Common myeloid progenitor, CD34-positive (primary cell): ENCODE measurements at regions not wholly inside any gene's neighbourhood (a gene's known extent, or its start where the extent isn't known, plus 50 kb on each side); places are given as distances from the start of the nearest gene placed in this dataset.
"Not testable (repeated sequence)": the region's sequence is repeated elsewhere in the genome, so short reads cannot be mapped to it uniquely, and the experiment has no call there.

Experiments
- CTCF ChIA-PET: fragments of 350-600 bp; sonication (Branson Sonifier 250); formaldehyde crosslinking; loops from one replicate; lab custom pipeline; 2021; ENCODE audit warnings: antibody characterized with exemption; lab: Charles Lee
- POLR2A ChIA-PET: fragments of 350-600 bp; sonication (Branson Sonifier 250); formaldehyde crosslinking; loops from one replicate; lab custom pipeline; 2021; ENCODE audit warnings: antibody characterized with exemption; lab: Charles Lee
- DNase-seq, 3 donors: peaks; one replicate each; pipeline versions ENCODE4 v3.0.0 to v3.0.0-alpha.2; 2013
- H3K27ac ChIP-seq, 2 experiments: 1 replicate in 1 of 2; 2 replicates in 1 of 2; pipeline ENCODE4 v1.7.0; 2013; ENCODE audit warnings: inconsistent platforms in 2 of 2, low read length in 2 of 2, mild to moderate bottlenecking in 2 of 2, low read depth in 1 of 2, moderate library complexity in 1 of 2; ENCODE audit not compliant: severe bottlenecking in 2 of 2, insufficient read depth in 1 of 2, poor library complexity in 1 of 2
- H3K27me3 ChIP-seq, 5 experiments: replicated peaks in 2 of 5; 1 replicate in 3 of 5; 2 replicates in 2 of 5; pipeline versions ENCODE4 v1.6.1 to v1.7.0; 2013; ENCODE audit warnings: low read length in 4 of 5, mild to moderate bottlenecking in 2 of 5, moderate library complexity in 2 of 5, inconsistent platforms in 1 of 5; ENCODE audit not compliant: insufficient read depth in 5 of 5, control insufficient read depth in 4 of 5
- H3K36me3 ChIP-seq, 4 experiments: 1 replicate in 2 of 4; 2 replicates in 2 of 4; pipeline versions ENCODE4 v1.6.1 to v1.7.0; 2013; ENCODE audit warnings: low read length in 3 of 4, control low read depth in 1 of 4, mild to moderate bottlenecking in 1 of 4; ENCODE audit not compliant: control insufficient read depth in 4 of 4, insufficient read depth in 4 of 4
- H3K4me1 ChIP-seq, 4 experiments: 1 replicate in 3 of 4; 2 replicates in 1 of 4; pipeline versions ENCODE4 v1.6.1 to v1.7.1; 2013; ENCODE audit warnings: low read length in 3 of 4, mild to moderate bottlenecking in 3 of 4, control low read depth in 1 of 4, inconsistent platforms in 1 of 4, moderate library complexity in 1 of 4; ENCODE audit not compliant: control insufficient read depth in 4 of 4, insufficient read depth in 4 of 4; ENCODE audit errors: control extremely low read depth in 1 of 4
- H3K4me3 ChIP-seq, 7 experiments: 1 replicate in 4 of 7; 2 replicates in 3 of 7; pipeline versions ENCODE4 v1.5.1 to v1.7.0; 2013; ENCODE audit warnings: mild to moderate bottlenecking in 7 of 7, low read length in 6 of 7, moderate library complexity in 6 of 7, inconsistent platforms in 2 of 7, low read depth in 2 of 7, control low read depth in 1 of 7; ENCODE audit not compliant: insufficient read depth in 4 of 7, control insufficient read depth in 1 of 7; ENCODE audit errors: extremely low read depth in 1 of 7
- H3K9me3 ChIP-seq, 5 experiments: 1 replicate in 4 of 5; 2 replicates in 1 of 5; pipeline versions ENCODE4 v1.6.1 to v1.7.1; 2013; ENCODE audit warnings: low read length in 4 of 5, mild to moderate bottlenecking in 2 of 5, inconsistent platforms in 1 of 5, low read depth in 1 of 5, moderate library complexity in 1 of 5; ENCODE audit not compliant: control insufficient read depth in 4 of 5, insufficient read depth in 2 of 5; ENCODE audit errors: control extremely low read depth in 1 of 5
- WGBS: methylation state at CpG from one replicate; pipeline ENCODE4 v1.1.5; 2013; ENCODE audit not compliant: insufficient coverage; 5-methylcytosine and 5-hydroxymethylcytosine counted together

DNA sequence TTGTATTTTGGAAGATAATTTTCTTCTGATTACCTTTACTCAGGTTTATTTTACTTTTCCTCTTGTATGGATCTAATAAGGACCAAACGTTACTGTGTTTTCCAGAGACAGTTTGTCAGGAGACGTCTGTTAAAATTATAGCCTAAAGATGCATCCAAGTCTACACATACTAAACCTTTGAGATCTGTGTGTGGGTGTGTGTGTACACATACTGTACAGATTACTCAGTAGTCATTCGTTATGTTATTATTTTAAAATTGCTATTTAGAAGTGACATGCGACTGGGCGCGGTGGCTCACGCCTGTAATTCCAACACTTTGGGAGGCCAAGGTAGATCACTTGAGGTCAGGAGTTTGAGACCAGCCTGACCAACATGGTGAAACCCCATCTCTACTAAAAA lies 51.6 kb upstream of the CNTLN start:
- no CpG with 5 or more reads among the region's 7 CpGs for WGBS
- Histone ChIP-seq H3K9me3 (peaks cover 0 to 1% (median 0%) of the 10 kb centered on the region in 5 experiments), H3K4me3 (no peak overlapping the region), H3K27me3 (no peaks in the 10 kb centered on the region), H3K36me3 (no peaks in the 10 kb centered on the region), H3K27ac (no peak overlapping the region), H3K4me1 (no peaks in the 10 kb centered on the region)
- ChIA-PET POLR2A (no interaction called here), CTCF (no interaction called here)
- no peak for DNase-seq

DNA sequence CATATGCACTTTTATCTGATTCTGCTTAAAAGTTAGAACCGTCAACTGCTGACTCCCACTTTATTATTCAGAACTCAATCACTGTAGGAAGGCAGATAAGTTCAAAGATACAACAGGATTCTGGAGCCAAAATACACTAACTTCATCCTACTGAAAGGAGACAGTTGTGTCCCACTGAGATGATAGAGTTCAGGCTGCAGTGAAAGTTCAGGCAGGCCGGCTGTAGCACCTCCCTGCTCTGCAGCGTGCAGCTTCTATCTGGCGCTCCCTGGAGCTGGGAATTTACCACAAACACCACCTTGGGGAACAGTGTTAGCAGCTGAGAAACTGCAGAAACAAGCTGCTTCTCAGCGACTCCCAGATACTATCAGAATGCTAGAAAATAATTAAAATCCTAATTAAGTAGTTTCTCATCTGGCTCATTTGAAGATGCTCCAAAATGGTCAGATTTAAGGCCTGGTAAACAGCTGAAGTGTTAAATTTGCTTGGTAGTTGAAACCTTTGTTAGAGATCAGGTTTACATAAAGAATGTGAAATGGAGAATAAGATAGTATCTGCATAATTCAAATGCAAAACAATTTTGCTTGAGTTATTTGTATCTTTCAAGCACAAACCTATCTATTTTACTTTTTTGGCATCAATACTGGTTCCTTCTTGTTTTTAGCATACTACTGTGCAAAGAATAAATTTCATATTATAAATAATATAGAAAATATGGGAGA lies 52.3 kb upstream of the CNTLN start:
- no peak for DNase-seq
- WGBS, result 91% methylated on average over 4 of the region's 5 CpGs
- no peaks in the 10 kb centered on the region for H3K4me1 ChIP-seq
- H3K27me3 ChIP-seq, result no peaks in the 10 kb centered on the region
- peaks cover 0 to 1% (median 0%) of the 10 kb centered on the region in 5 experiments for H3K9me3 ChIP-seq
- CTCF ChIA-PET, result interaction anchor here (1.4 kb wide), 1 partner anchor 22 kb away, joined by 3 read pairs; no protein-coding TSS in a partner anchor
- POLR2A ChIA-PET, result no interaction called here
- H3K4me3 ChIP-seq, result no peak overlapping the region
- H3K36me3 ChIP-seq, result no peaks in the 10 kb centered on the region
- no peak overlapping the region for H3K27ac ChIP-seq

DNA sequence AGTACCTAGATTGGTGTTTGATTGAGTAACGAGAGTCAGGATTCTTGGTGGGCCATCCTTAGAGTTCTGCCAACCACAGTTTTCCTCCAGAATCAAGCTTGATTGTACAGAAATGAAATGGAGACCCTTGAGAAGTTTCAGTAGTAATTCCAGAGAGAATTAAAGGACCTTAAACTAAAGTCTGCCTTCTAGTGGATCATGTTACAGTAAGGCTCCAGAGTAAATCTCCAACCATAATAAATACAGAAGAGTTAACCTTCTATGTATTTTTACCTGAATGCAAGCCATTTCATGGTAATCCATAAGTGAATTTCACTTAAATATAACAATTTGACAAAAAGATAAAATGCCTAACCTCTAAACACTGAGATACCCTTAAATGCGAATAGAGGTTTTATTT lies 53.0 kb upstream of the CNTLN start:
- Histone ChIP-seq H3K4me1 (no peaks in the 10 kb centered on the region), H3K27ac (no peak overlapping the region), H3K9me3 (peaks cover 0 to 1% (median 0%) of the 10 kb centered on the region in 5 experiments), H3K36me3 (no peaks in the 10 kb centered on the region), H3K4me3 (no peak overlapping the region), H3K27me3 (no peaks in the 10 kb centered on the region)
- ChIA-PET POLR2A (no interaction called here), CTCF (interaction anchor here (1.4 kb wide), 1 partner anchor 21 kb away, joined by 3 read pairs; no protein-coding TSS in a partner anchor)
- DNase-seq, result no peak
- WGBS, result no CpG with 5 or more reads among the region's 2 CpGs

DNA sequence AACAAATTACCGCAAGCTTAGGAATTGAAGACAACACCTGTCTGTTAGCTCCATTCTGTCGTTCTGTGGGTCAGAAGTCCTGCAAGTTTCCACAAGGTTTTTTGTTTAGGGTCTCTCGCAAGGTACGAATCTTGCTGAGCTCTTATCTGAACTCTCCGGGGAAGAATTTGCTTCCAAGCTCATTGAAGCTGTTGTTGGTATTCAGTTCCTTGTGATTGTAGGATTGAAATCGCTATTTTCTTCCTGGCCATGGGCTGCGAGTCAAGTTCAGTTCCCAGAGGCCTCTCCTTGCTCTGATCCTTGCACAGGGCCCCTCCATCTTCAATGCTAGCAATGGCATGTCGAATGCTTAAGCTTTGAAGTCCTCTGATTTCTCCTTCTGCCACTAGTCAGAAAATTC lies 53.5 kb upstream of the CNTLN start:
- no peaks in the 10 kb centered on the region for H3K27me3 ChIP-seq
- POLR2A ChIA-PET, result no interaction called here
- H3K4me1 ChIP-seq, result no peaks in the 10 kb centered on the region
- H3K9me3 ChIP-seq, result peaks cover 0 to 1% (median 0%) of the 10 kb centered on the region in 5 experiments
- WGBS, result 97% methylated on average over 8 of the region's 8 CpGs
- no peaks in the 10 kb centered on the region for H3K36me3 ChIP-seq
- H3K27ac ChIP-seq, result no peak overlapping the region
- no peak for DNase-seq
- CTCF ChIA-PET, result interaction anchor here (1.4 kb wide), 1 partner anchor 21 kb away, joined by 3 read pairs; no protein-coding TSS in a partner anchor
- H3K4me3 ChIP-seq, result no peak overlapping the region

DNA sequence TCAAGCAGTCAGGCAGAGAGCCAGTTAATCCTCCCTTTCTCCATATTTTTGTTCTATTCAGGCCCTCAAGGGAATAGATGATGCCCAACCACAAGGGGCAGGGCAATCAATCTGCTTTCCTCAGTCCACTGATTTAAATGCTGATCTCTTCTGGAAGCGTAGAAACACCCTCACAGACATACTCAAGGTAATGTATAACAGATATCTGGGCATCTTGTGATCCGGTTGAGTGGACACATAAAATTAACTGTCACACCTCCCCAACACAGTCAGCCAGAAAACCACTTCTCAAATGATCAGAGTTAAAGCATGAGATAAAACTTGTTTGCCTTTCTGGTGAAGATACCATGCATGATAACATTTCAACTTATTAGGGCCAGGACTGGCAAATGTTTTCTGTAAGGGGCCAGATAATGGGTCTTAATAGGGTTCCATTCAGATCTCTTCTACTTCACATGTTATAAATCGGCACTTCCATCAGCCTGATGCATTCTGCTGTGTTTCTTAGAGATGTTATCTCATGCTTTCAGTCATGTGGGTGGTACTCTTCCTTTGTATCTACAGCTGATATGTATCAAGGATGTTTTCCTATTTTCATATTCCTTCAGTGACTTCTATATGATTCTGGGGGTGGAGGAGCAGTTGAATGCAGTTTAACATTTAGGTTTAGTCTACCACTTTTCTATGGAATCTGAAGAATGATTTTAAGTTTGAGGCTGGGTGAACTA lies 58.9 kb upstream of the CNTLN start:
- WGBS, result no CpG with 5 or more reads among the region's 3 CpGs
- H3K27me3 ChIP-seq, result no peaks in the 10 kb centered on the region
- H3K4me3 ChIP-seq, result no peak overlapping the region
- no peaks in the 10 kb centered on the region for H3K36me3 ChIP-seq
- no peak overlapping the region for H3K27ac ChIP-seq
- no peak for DNase-seq
- no peaks in the 10 kb centered on the region for H3K4me1 ChIP-seq
- no peaks in the 10 kb centered on the region for H3K9me3 ChIP-seq
- ChIA-PET POLR2A (no interaction called here), CTCF (no interaction called here)

DNA sequence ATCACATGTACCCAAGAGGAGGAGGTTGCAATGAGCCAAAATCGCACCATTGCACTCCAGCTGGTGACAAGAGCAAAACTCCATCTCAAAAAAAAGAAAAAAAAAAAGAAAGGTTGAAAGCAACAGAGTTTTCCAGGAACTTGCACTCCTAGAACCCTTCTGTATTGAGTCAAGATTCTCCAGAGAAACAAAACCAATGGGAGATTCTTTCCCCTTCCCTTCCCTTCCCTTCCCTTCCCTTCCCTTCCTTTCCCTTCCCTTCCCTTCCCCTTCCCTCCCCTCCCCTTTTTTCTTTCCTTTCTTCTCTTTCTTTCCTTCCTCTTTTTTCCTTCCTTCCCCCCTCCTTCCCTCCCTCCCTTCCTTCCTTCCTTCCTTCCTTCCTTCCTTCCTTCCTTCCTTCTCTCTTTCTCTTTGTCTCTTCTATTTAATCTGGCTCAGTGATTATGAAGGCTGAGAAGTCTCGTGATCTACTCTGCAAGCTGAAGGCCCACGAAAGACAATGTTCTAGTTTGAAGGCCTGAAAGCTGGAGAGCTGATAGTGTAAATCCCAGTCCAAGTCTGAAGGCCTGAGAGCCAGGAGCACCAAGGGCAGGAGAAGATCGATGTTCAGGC lies 59.6 kb upstream of the CNTLN start:
- no peaks in the 10 kb centered on the region for H3K27me3 ChIP-seq
- H3K27ac ChIP-seq, result no peak overlapping the region
- DNase-seq, result no peak
- WGBS, result 100% methylated on average over 3 of the region's 4 CpGs
- ChIA-PET POLR2A (no interaction called here), CTCF (no interaction called here)
- no peaks in the 10 kb centered on the region for H3K36me3 ChIP-seq
- no peaks in the 10 kb centered on the region for H3K9me3 ChIP-seq
- H3K4me3 ChIP-seq, result no peak overlapping the region
- no peaks in the 10 kb centered on the region for H3K4me1 ChIP-seq

DNA sequence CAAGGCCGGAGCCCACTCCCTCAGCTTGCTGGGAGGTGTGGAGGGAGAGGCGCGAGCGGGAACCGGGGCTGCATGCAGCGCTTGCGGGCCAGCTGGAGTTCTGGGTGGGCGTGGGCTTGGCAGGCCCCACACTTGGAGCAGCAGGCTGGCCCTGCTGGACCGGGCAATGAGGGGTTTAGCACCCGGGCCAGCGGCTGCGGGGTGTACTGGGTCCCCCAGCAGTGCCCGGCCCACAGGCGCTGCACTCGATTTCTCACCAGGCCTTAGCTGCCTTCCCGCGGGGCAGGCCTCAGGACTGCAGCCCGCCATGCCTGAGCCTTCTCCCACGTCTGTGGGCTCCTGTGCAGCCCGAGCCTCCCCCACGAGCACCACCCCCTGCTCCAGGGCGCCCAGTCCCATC lies 62.3 kb upstream of the CNTLN start:
- H3K9me3 ChIP-seq, H3K4me1 ChIP-seq, DNase-seq, CTCF ChIA-PET, H3K27me3 ChIP-seq, H3K27ac ChIP-seq, POLR2A ChIA-PET, H3K4me3 ChIP-seq, H3K36me3 ChIP-seq: not testable (repeated sequence)
- 97% methylated on average over 16 of the region's 22 CpGs for WGBS
